Prostate gland (tissue), 2 donors: ENCODE measurements at regions not wholly inside any gene's neighbourhood (a gene's known extent, or its start where the extent isn't known, plus 50 kb on each side); places are given as distances from the start of the nearest gene placed in this dataset.
"Not testable (repeated sequence)": the region's sequence is repeated elsewhere in the genome, so short reads cannot be mapped to it uniquely, and the experiment has no call there.

ENCODE experiments used
- DNase-seq: peaks from one replicate; pipeline ENCODE4 v3.0.0-alpha.2; 2019; ENCODE audit warnings: low spot score
- H3K27ac ChIP-seq, 2 donors: fragments of 200-600 bp; sonication (generic); 2 replicates each; pipeline ENCODE4 v1.5.1; 2017 to 2019
- H3K27me3 ChIP-seq: fragments of 200-600 bp; sonication (generic); replicated peaks from 2 replicates; pipeline ENCODE4 v1.5.1; 2019; ENCODE audit not compliant: insufficient read depth
- H3K36me3 ChIP-seq, 2 donors: fragments of 200-600 bp; sonication (generic); 1 replicate in 1 of 2; 2 replicates in 1 of 2; pipeline versions ENCODE4 v1.5.1 to v1.8.1; 2017 to 2019
- H3K4me1 ChIP-seq: fragments of 200-600 bp; sonication (generic); replicated peaks from 2 replicates; pipeline ENCODE4 v1.5.1; 2019
- H3K4me3 ChIP-seq, 2 donors: fragments of 200-600 bp; sonication (generic); 2 replicates each; pipeline ENCODE4 v1.5.1; 2017 to 2019
- H3K9me3 ChIP-seq: fragments of 200-600 bp; sonication (generic); 2 replicates; pipeline ENCODE4 v1.5.1; 2017
- CTCF ChIP-seq, 4 experiments: fragments of 200-600 bp in 2 of 4; fragments of 450-650 bp in 2 of 4; sonication (generic) in 2 of 4; IDR thresholded peaks; 1 replicate in 3 of 4; 2 replicates in 1 of 4; pipeline ENCODE4 v1.5.1; 2016 to 2019; ENCODE audit warnings: antibody characterized with exemption in 4 of 4, mild to moderate bottlenecking in 2 of 4, moderate library complexity in 2 of 4
- POLR2A ChIP-seq: fragments of 450-650 bp; IDR thresholded peaks from one replicate; pipeline ENCODE4 v1.6.1; 2016; ENCODE audit warnings: antibody characterized with exemption, mild to moderate bottlenecking
- POLR2AphosphoS5 ChIP-seq: sonication (generic); formaldehyde crosslinking; IDR thresholded peaks from one replicate; pipeline ENCODE4 v1.6.1; 2017; ENCODE audit warnings: antibody characterized with exemption
- WGBS: methylation state at CpG from one replicate; pipeline ENCODE4 v1.1.5; 2018; 5-methylcytosine and 5-hydroxymethylcytosine counted together
- intact Hi-C: fragments of 100-400 bp; cut with DNase I; formaldehyde crosslinking; loops from one replicate; pipeline ENCODE4 v1.14.2; 2022

- TF ChIP-seq CTCF (IDR thresholded peaks at IDR 0.05) (no peak), POLR2AphosphoS5 (no peak), POLR2A (no peak)
- no peaks in the 10 kb centered on the region for H3K9me3 ChIP-seq
- no peaks in the 10 kb centered on the region for H3K36me3 ChIP-seq
- no peaks in the 10 kb centered on the region for H3K27me3 ChIP-seq
- H3K4me3 ChIP-seq = no peak overlapping the region
- 79% methylated on average over 5 of the region's 5 CpGs for WGBS
- intact Hi-C loops = no loop called here
- DNase-seq = no peak
- H3K27ac ChIP-seq = no peak overlapping the region
- H3K4me1 ChIP-seq = no peaks in the 10 kb centered on the region
Observed at GRCh38 chrX:65862638-65863037, 177.2 kb downstream of the VSIG4 start.

GRCh38 chrX:65859299-65859698, 180.6 kb downstream of the VSIG4 start:
- no peaks in the 10 kb centered on the region for H3K27me3 ChIP-seq
- intact Hi-C loops = no loop called here
- no peaks in the 10 kb centered on the region for H3K36me3 ChIP-seq
- no peak for DNase-seq
- H3K4me1 ChIP-seq = no peaks in the 10 kb centered on the region
- H3K27ac ChIP-seq = no peak overlapping the region
- no peak overlapping the region for H3K4me3 ChIP-seq
- no peaks in the 10 kb centered on the region for H3K9me3 ChIP-seq
- TF ChIP-seq CTCF (IDR thresholded peaks at IDR 0.05) (no peak), POLR2A (no peak), POLR2AphosphoS5 (no peak)

- H3K27me3 ChIP-seq, H3K4me3 ChIP-seq, intact Hi-C loops, DNase-seq, H3K27ac ChIP-seq, H3K9me3 ChIP-seq, H3K36me3 ChIP-seq, H3K4me1 ChIP-seq: not testable (repeated sequence)
- 89% methylated on average over 1 of the region's 1 CpG for WGBS
Observed at GRCh38 chrX:65854437-65854836, 185.4 kb downstream of the VSIG4 start.

- intact Hi-C loops, H3K36me3 ChIP-seq, DNase-seq, H3K27ac ChIP-seq, H3K4me3 ChIP-seq, H3K9me3 ChIP-seq, H3K4me1 ChIP-seq, H3K27me3 ChIP-seq: not testable (repeated sequence)
- WGBS = 93% methylated on average over 1 of the region's 1 CpG
Observed at GRCh38 chrX:65851306-65851705, 183.9 kb downstream of the MSN start.

GRCh38 chrX:65850821-65851220, 183.4 kb downstream of the MSN start:
- H3K4me1 ChIP-seq, H3K36me3 ChIP-seq, H3K4me3 ChIP-seq, H3K9me3 ChIP-seq, H3K27ac ChIP-seq, DNase-seq, H3K27me3 ChIP-seq, intact Hi-C loops: not testable (repeated sequence)
- WGBS = 96% methylated on average over 2 of the region's 2 CpGs

GRCh38 chrX:65846974-65847373, 179.5 kb downstream of the MSN start:
- TF ChIP-seq POLR2A = no peak
- no peak for TF ChIP-seq POLR2AphosphoS5
- TF ChIP-seq CTCF (IDR thresholded peaks at IDR 0.05) = no peak

GRCh38 chrX:65841263-65841662, 173.8 kb downstream of the MSN start:
- DNase-seq = no peak
- no peak overlapping the region for H3K27ac ChIP-seq
- intact Hi-C loops = no loop called here
- no peaks in the 10 kb centered on the region for H3K9me3 ChIP-seq
- H3K27me3 ChIP-seq = no peaks in the 10 kb centered on the region
- WGBS = 100% methylated on average over 2 of the region's 2 CpGs
- no peak for TF ChIP-seq CTCF (IDR thresholded peaks at IDR 0.05)
- TF ChIP-seq POLR2A = no peak
- TF ChIP-seq POLR2AphosphoS5 = no peak
- no peaks in the 10 kb centered on the region for H3K36me3 ChIP-seq
- H3K4me1 ChIP-seq = no peaks in the 10 kb centered on the region
- no peak overlapping the region for H3K4me3 ChIP-seq

More at GRCh38 chrX:65846974-65847373, 179.5 kb downstream of the MSN start:
- H3K9me3 ChIP-seq = no peaks in the 10 kb centered on the region
- WGBS = 40% methylated on average over 2 of the region's 2 CpGs
- no peaks in the 10 kb centered on the region for H3K36me3 ChIP-seq
- no peaks in the 10 kb centered on the region for H3K27me3 ChIP-seq
- H3K4me1 ChIP-seq = no peaks in the 10 kb centered on the region
- no peak overlapping the region for H3K4me3 ChIP-seq
- intact Hi-C loops = no loop called here
- H3K27ac ChIP-seq = no peak overlapping the region
- DNase-seq = no peak
